MG63 (cell line): ENCODE measurements at regions not wholly inside any gene's neighbourhood (a gene's known extent, or its start where the extent isn't known, plus 50 kb on each side); places are given as distances from the start of the nearest gene placed in this dataset.
"Not testable (repeated sequence)": the region's sequence is repeated elsewhere in the genome, so short reads cannot be mapped to it uniquely, and the experiment has no call there.

Experiments
- DNase-seq: peaks from one replicate; pipeline ENCODE4 v3.0.0-alpha.2; 2020
- H3K27me3 ChIP-seq: fragments of 250-450 bp; sonication (Bioruptor Pico); 2 replicates; pipeline ENCODE4 v1.5.1; 2020; ENCODE audit warnings: mild to moderate bottlenecking, moderate library complexity
- H3K36me3 ChIP-seq: fragments of 250-450 bp; sonication (Bioruptor Pico); 2 replicates; pipeline ENCODE4 v1.5.1; 2020; ENCODE audit warnings: mild to moderate bottlenecking, moderate library complexity
- H3K4me3 ChIP-seq: fragments of 250-450 bp; sonication (Bioruptor Pico); 2 replicates; pipeline ENCODE4 v1.5.1; 2020; ENCODE audit warnings: mild to moderate bottlenecking, moderate library complexity
- H3K9me3 ChIP-seq: fragments of 250-450 bp; sonication (Bioruptor Pico); 2 replicates; pipeline ENCODE4 v1.5.1; 2020; ENCODE audit warnings: mild to moderate bottlenecking, moderate library complexity

- DNase-seq, result no peak
- no peaks in the 10 kb centered on the region for H3K27me3 ChIP-seq
- H3K9me3 ChIP-seq, result no peaks in the 10 kb centered on the region
- no peaks in the 10 kb centered on the region for H3K36me3 ChIP-seq
- H3K4me3 ChIP-seq, result no peak overlapping the region
Observed at GRCh38 chr7:20918156-20918555, 131.5 kb upstream of the SP8 start.

- DNase-seq, H3K27me3 ChIP-seq, H3K4me3 ChIP-seq, H3K9me3 ChIP-seq, H3K36me3 ChIP-seq: not testable (repeated sequence)
Observed at GRCh38 chr7:20927178-20927577, 140.5 kb upstream of the SP8 start.

- Histone ChIP-seq H3K9me3 (peaks cover 2% of the 10 kb centered on the region; the same call in 1 of the 2 replicates), H3K36me3 (no peaks in the 10 kb centered on the region), H3K27me3 (no peaks in the 10 kb centered on the region), H3K4me3 (no peak overlapping the region)
- DNase-seq, result no peak
Observed at GRCh38 chr7:20927976-20928375, 141.3 kb upstream of the SP8 start.

- DNase-seq, result no peak
- Histone ChIP-seq H3K4me3 (no peak overlapping the region), H3K9me3 (peaks cover 2% of the 10 kb centered on the region; the same call in 1 of the 2 replicates), H3K36me3 (no peaks in the 10 kb centered on the region), H3K27me3 (no peaks in the 10 kb centered on the region)
Observed at GRCh38 chr7:20929199-20929598, 142.5 kb upstream of the SP8 start.

- H3K36me3 ChIP-seq, result no peaks in the 10 kb centered on the region
- DNase-seq, result no peak
Observed at GRCh38 chr7:20931739-20932138, 145.1 kb upstream of the SP8 start.

GRCh38 chr7:20932785-20933527, 146.3 kb upstream of the SP8 start:
- Histone ChIP-seq H3K27me3 (no peaks in the 10 kb centered on the region), H3K36me3 (no peaks in the 10 kb centered on the region), H3K4me3 (no peak overlapping the region), H3K9me3 (no peaks in the 10 kb centered on the region)
- DNase-seq, result no peak

More at GRCh38 chr7:20931739-20932138, 145.1 kb upstream of the SP8 start:
- Histone ChIP-seq H3K9me3 (no peaks in the 10 kb centered on the region), H3K4me3 (no peak overlapping the region), H3K27me3 (no peaks in the 10 kb centered on the region)

- H3K4me3 ChIP-seq, result no peak overlapping the region
- H3K36me3 ChIP-seq, result no peaks in the 10 kb centered on the region
- H3K9me3 ChIP-seq, result no peaks in the 10 kb centered on the region
- H3K27me3 ChIP-seq, result no peaks in the 10 kb centered on the region
- DNase-seq, result no peak
Observed at GRCh38 chr7:20945451-20945850, 158.8 kb upstream of the SP8 start.

- H3K4me3 ChIP-seq, result no peak overlapping the region
- H3K36me3 ChIP-seq, result no peaks in the 10 kb centered on the region
- DNase-seq, result no peak
- no peaks in the 10 kb centered on the region for H3K9me3 ChIP-seq
- no peaks in the 10 kb centered on the region for H3K27me3 ChIP-seq
Observed at GRCh38 chr7:20952916-20953315, 166.2 kb upstream of the SP8 start.

GRCh38 chr7:20954711-20955619, 168.3 kb upstream of the SP8 start:
- Histone ChIP-seq H3K36me3 (no peaks in the 10 kb centered on the region), H3K9me3 (no peaks in the 10 kb centered on the region), H3K4me3 (no peak overlapping the region), H3K27me3 (no peaks in the 10 kb centered on the region)
- peak; percentile 9 for DNase-seq

GRCh38 chr7:20958572-20958971, 171.9 kb upstream of the SP8 start:
- H3K9me3 ChIP-seq, result no peaks in the 10 kb centered on the region
- no peak for DNase-seq
- H3K27me3 ChIP-seq, result no peaks in the 10 kb centered on the region
- H3K4me3 ChIP-seq, result no peak overlapping the region
- H3K36me3 ChIP-seq, result no peaks in the 10 kb centered on the region

GRCh38 chr7:20959281-20959680, 172.6 kb upstream of the SP8 start:
- no peak overlapping the region for H3K4me3 ChIP-seq
- DNase-seq, result no peak
- no peaks in the 10 kb centered on the region for H3K9me3 ChIP-seq
- no peaks in the 10 kb centered on the region for H3K36me3 ChIP-seq
- H3K27me3 ChIP-seq, result no peaks in the 10 kb centered on the region

GRCh38 chr7:20963556-20964280, 177.0 kb upstream of the SP8 start:
- no peak for DNase-seq
- Histone ChIP-seq H3K36me3 (no peaks in the 10 kb centered on the region), H3K4me3 (no peak overlapping the region), H3K9me3 (no peaks in the 10 kb centered on the region), H3K27me3 (no peaks in the 10 kb centered on the region)

- no peaks in the 10 kb centered on the region for H3K36me3 ChIP-seq
- no peak overlapping the region for H3K4me3 ChIP-seq
- no peaks in the 10 kb centered on the region for H3K9me3 ChIP-seq
- DNase-seq, result no peak
- no peaks in the 10 kb centered on the region for H3K27me3 ChIP-seq
Observed at GRCh38 chr7:20964281-20964918, 177.7 kb upstream of the SP8 start.

GRCh38 chr7:20971219-20971618, 184.5 kb upstream of the SP8 start:
- Histone ChIP-seq H3K4me3 (no peak overlapping the region), H3K27me3 (no peaks in the 10 kb centered on the region), H3K9me3 (no peaks in the 10 kb centered on the region), H3K36me3 (no peaks in the 10 kb centered on the region)
- DNase-seq, result no peak

GRCh38 chr7:20980232-20980631, 193.5 kb upstream of the SP8 start:
- Histone ChIP-seq H3K4me3 (no peak overlapping the region), H3K36me3 (no peaks in the 10 kb centered on the region), H3K9me3 (no peaks in the 10 kb centered on the region), H3K27me3 (no peaks in the 10 kb centered on the region)
- DNase-seq, result no peak

GRCh38 chr7:20980668-20981264, 194.1 kb upstream of the SP8 start:
- no peak for DNase-seq
- Histone ChIP-seq H3K36me3 (no peaks in the 10 kb centered on the region), H3K4me3 (no peak overlapping the region), H3K9me3 (no peaks in the 10 kb centered on the region), H3K27me3 (no peaks in the 10 kb centered on the region)
